ENCODE measurements at regions not wholly inside any gene's neighbourhood (a gene's known extent, or its start where the extent isn't known, plus 50 kb on each side); places are given as distances from the start of the nearest gene placed in this dataset.

DNA sequence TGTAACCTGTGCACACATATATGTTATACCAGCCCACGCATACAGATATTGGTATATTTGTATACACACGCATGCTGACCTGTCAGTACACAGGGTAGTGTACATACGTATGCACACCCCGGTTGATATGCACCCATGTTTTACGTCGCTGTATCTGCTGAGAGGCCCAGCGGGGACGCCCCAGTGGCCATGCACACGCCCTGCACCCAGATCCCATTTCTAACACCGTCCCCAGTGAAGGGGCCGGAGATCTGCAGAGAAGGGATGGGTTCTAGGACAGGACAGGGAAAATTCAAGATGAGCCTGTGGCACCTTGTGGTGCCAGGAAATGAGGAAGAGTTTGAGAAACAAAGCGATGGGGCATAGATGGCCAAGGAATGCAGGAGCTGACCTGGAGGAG, 57.2 kb upstream of the TTC34 start:
- Histone ChIP-seq H3K27ac (ENCODE audit: low read depth, low read length) (no peak overlapping the region), H3K4me3 (ENCODE audit: insufficient read depth, low read length) (no peak overlapping the region), H3K79me2 (ENCODE audit: insufficient read depth, low read length) (no peaks in the 10 kb centered on the region), H2AFZ (ENCODE audit: low read length) (no peak overlapping the region), H4K20me1 (ENCODE audit: insufficient read depth, low read length) (no peaks in the 10 kb centered on the region), H3K9me3 (ENCODE audit: low read depth, low read length) (no peaks in the 10 kb centered on the region), H3K36me3 (ENCODE audit: insufficient read depth, low read length) (no peaks in the 10 kb centered on the region), H3K4me1 (ENCODE audit: insufficient read depth, low read length) (no peaks in the 10 kb centered on the region), H3K4me2 (ENCODE audit: insufficient read depth, low read length) (no peak overlapping the region), H3K27me3 (ENCODE audit: insufficient read depth, low read length) (no peaks in the 10 kb centered on the region)
- peak; percentile 73 for DNase-seq (ENCODE audit: insufficient read length, low spot score, missing footprints)
- no peak for TF ChIP-seq CTCF (IDR thresholded peaks at IDR 0.05; ENCODE audit: extremely low read depth, low read depth, low read length)

DNA sequence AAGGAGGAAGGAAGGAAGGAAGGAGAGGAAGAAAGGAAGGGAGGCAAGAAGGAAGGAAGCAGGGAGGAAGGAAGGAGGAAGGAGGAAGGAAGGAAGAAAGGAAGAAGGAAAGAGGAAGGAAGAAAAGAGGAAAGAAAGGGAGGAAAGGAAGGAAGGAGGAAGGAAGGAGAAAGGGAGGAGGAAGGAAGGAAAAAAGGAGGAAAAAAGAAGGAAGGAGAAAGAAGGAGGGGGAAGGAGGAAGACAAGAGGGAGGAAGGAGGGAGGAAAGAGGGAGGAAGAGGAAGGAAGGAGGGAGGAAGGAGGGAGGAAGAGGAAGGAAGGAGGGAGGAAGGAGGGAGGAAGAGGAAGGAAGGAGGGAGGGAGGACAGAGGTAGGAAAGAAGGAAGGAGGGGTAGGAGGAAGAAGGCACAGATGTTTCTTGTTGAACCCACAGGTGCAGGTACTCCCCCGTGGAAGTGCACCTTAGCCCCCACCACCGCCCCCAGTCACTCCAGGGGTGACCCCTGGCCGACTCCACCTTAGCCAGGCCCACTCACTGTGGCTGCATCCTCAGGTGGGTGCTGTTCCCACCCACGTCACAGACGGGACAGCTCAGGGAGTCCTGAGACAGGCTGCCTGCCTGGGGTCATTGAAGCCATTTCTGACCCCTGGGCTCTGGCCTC, 57.9 kb upstream of the TTC34 start:
- H3K36me3 ChIP-seq (ENCODE audit: insufficient read depth, low read length), result no peaks in the 10 kb centered on the region
- DNase-seq (ENCODE audit: insufficient read length, low spot score, missing footprints), result peak; percentile 62
- no peak for TF ChIP-seq CTCF (IDR thresholded peaks at IDR 0.05; ENCODE audit: extremely low read depth, low read depth, low read length)
- H3K4me3 ChIP-seq (ENCODE audit: insufficient read depth, low read length), result no peak overlapping the region
- H3K4me1 ChIP-seq (ENCODE audit: insufficient read depth, low read length), result no peaks in the 10 kb centered on the region
- H3K9me3 ChIP-seq (ENCODE audit: low read depth, low read length), result no peaks in the 10 kb centered on the region
- no peaks in the 10 kb centered on the region for H3K79me2 ChIP-seq (ENCODE audit: insufficient read depth, low read length)
- no peaks in the 10 kb centered on the region for H3K27me3 ChIP-seq (ENCODE audit: insufficient read depth, low read length)
- H3K27ac ChIP-seq (ENCODE audit: low read depth, low read length), result no peak overlapping the region
- H3K4me2 ChIP-seq (ENCODE audit: insufficient read depth, low read length), result no peak overlapping the region
- H4K20me1 ChIP-seq (ENCODE audit: insufficient read depth, low read length), result no peaks in the 10 kb centered on the region
- no peak overlapping the region for H2AFZ ChIP-seq (ENCODE audit: low read length)

DNA sequence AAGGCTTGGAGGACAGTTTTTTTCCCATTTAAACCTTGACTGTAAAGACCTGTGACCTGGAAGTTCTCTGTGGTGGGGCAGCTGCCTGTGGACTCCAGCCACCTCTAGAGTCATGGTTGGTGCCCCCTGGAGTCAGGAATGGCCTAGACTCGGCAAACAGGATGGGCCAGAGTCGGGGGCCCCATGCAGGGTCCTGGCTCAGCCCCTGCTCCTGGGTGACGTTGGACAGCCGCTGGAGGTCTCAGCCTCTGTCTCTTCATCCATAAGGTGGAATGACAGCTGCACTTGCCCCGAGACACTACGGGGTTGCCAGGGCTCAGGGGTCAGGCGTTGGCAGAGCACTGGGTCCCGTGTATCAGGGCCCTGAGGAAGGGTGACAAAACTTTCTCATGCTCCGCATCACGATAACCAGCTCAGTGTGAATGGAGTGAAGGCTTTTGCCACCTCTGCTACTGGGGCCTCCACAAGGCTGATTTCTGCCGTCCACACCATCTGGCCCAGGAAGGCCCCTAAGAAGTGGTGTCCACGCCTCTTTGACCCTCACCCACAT, 58.5 kb upstream of the TTC34 start:
- DNase-seq (ENCODE audit: insufficient read length, low spot score, missing footprints), result peak; percentile 80
- Histone ChIP-seq H4K20me1 (ENCODE audit: insufficient read depth, low read length) (no peaks in the 10 kb centered on the region), H3K27me3 (ENCODE audit: insufficient read depth, low read length) (no peaks in the 10 kb centered on the region), H3K79me2 (ENCODE audit: insufficient read depth, low read length) (no peaks in the 10 kb centered on the region), H3K4me3 (ENCODE audit: insufficient read depth, low read length) (no peak overlapping the region), H3K4me1 (ENCODE audit: insufficient read depth, low read length) (no peaks in the 10 kb centered on the region), H3K9me3 (ENCODE audit: low read depth, low read length) (no peaks in the 10 kb centered on the region), H3K36me3 (ENCODE audit: insufficient read depth, low read length) (no peaks in the 10 kb centered on the region), H3K4me2 (ENCODE audit: insufficient read depth, low read length) (no peak overlapping the region), H3K27ac (ENCODE audit: low read depth, low read length) (no peak overlapping the region), H2AFZ (ENCODE audit: low read length) (no peak overlapping the region)
- no peak for TF ChIP-seq CTCF (IDR thresholded peaks at IDR 0.05; ENCODE audit: extremely low read depth, low read depth, low read length)

GRCh38 chr1:2860476-2861142, 59.1 kb upstream of the TTC34 start:
- Histone ChIP-seq H4K20me1 (ENCODE audit: insufficient read depth, low read length) (no peaks in the 10 kb centered on the region), H3K4me2 (ENCODE audit: insufficient read depth, low read length) (no peak overlapping the region), H3K9me3 (ENCODE audit: low read depth, low read length) (no peaks in the 10 kb centered on the region), H3K4me1 (ENCODE audit: insufficient read depth, low read length) (no peaks in the 10 kb centered on the region), H3K36me3 (ENCODE audit: insufficient read depth, low read length) (no peaks in the 10 kb centered on the region), H3K27me3 (ENCODE audit: insufficient read depth, low read length) (no peaks in the 10 kb centered on the region), H3K4me3 (ENCODE audit: insufficient read depth, low read length) (no peak overlapping the region), H3K79me2 (ENCODE audit: insufficient read depth, low read length) (no peaks in the 10 kb centered on the region), H3K27ac (ENCODE audit: low read depth, low read length) (no peak overlapping the region), H2AFZ (ENCODE audit: low read length) (no peak overlapping the region)
- DNase-seq (ENCODE audit: insufficient read length, low spot score, missing footprints), result peak; percentile 71
- no peak for TF ChIP-seq CTCF (IDR thresholded peaks at IDR 0.05; ENCODE audit: extremely low read depth, low read depth, low read length)
